ENCODE measurements at regions not wholly inside any gene's neighbourhood (a gene's known extent, or its start where the extent isn't known, plus 50 kb on each side); places are given as distances from the start of the nearest gene placed in this dataset.

GRCh38 chr7:155211761-155212160 is 85.9 kb upstream of the INSIG1 start (continued):
- no peak for TF ChIP-seq REST (IDR thresholded peaks at IDR 0.05; ENCODE audit: low read depth)
- no peak for TF ChIP-seq CTCF (IDR thresholded peaks at IDR 0.05 in 2 of 3, conservative IDR thresholded peaks at IDR 0.05 in 1 of 3; ENCODE audit: borderline replicate concordance in 1 of 3, insufficient read depth in 1 of 3, low read depth in 2 of 3, low read length in 2 of 3)
- TF ChIP-seq POLR2A (IDR thresholded peaks at IDR 0.05; ENCODE audit: borderline replicate concordance, extremely low read depth, insufficient read depth, insufficient read length): no peak
- no peak for TF ChIP-seq SIN3A (IDR thresholded peaks at IDR 0.05; ENCODE audit: low read depth)
- no peak for TF ChIP-seq CBX3 (IDR thresholded peaks at IDR 0.05; ENCODE audit: low read depth)
- no peak for TF ChIP-seq ATF3 (IDR thresholded peaks at IDR 0.05)
- no peak for TF ChIP-seq CEBPB (IDR thresholded peaks at IDR 0.05; ENCODE audit: low read depth)

GRCh38 chr7:155212301-155213015 is 85.2 kb upstream of the INSIG1 start:
- DNase-seq (ENCODE audit: low read depth, low spot score): no peak
- intact Hi-C loops (cut with micrococcal nuclease): no loop called here
- CTCF ChIA-PET: no interaction called here

More at GRCh38 chr7:155212301-155213015, 85.2 kb upstream of the INSIG1 start:
- H4K20me1 ChIP-seq (ENCODE audit: insufficient read depth): no peaks in the 10 kb centered on the region
- POLR2A ChIA-PET: no interaction called here
- no peak overlapping the region for H3K9ac ChIP-seq (ENCODE audit: low read length)
- no peak overlapping the region for H3K4me3 ChIP-seq (replicated peaks in 1 of 2; ENCODE audit: low read depth in 1 of 2, low read length in 2 of 2)
- peaks cover 21 to 34% of the 10 kb centered on the region in 2 experiments for H3K4me1 ChIP-seq (ENCODE audit: control insufficient read depth in 1 of 2, insufficient read depth in 2 of 2, low read length in 2 of 2)
- TF ChIP-seq YY1 (IDR thresholded peaks at IDR 0.05; ENCODE audit: extremely low read depth, insufficient replicate concordance, low read depth, low read length) (no peak), ZFX (IDR thresholded peaks at IDR 0.05) (no peak), TCF7L2 (IDR thresholded peaks at IDR 0.05; ENCODE audit: borderline replicate concordance, extremely low read depth, insufficient read depth, insufficient read length) (no peak), ATF3 (IDR thresholded peaks at IDR 0.05) (no peak)
- RAD21 ChIA-PET (ENCODE audit: low non-redundant PET in 1 of 2, low total read pairs in 2 of 2, uncharacterized antibody in 2 of 2, unreplicated experiment in 2 of 2): no interaction called here
- no peak overlapping the region for H3K27ac ChIP-seq (ENCODE audit: low read depth, low read length)
- no peak overlapping the region for H2AFZ ChIP-seq (ENCODE audit: low read depth, low read length, poor library complexity, severe bottlenecking)
- peaks cover 5% of the 10 kb centered on the region; the same call in 1 of the 2 replicates for H3K27me3 ChIP-seq (ENCODE audit: insufficient read depth, low read length)
- H3K4me2 ChIP-seq (ENCODE audit: low read length): no peak overlapping the region
- no peaks in the 10 kb centered on the region for H3K36me3 ChIP-seq (ENCODE audit: control insufficient read depth in 1 of 2, insufficient read depth in 2 of 2, low read length in 2 of 2)
- H3K79me2 ChIP-seq (ENCODE audit: insufficient read depth, low read length): no peaks in the 10 kb centered on the region
- ATAC-seq: no peak
- no TSS peak for BruUV-seq (replicated peaks)
- no peaks in the 10 kb centered on the region for H3K9me2 ChIP-seq (ENCODE audit: insufficient read depth)
- H3K9me3 ChIP-seq (ENCODE audit: control insufficient read depth in 1 of 2, insufficient read depth in 1 of 2, low read depth in 1 of 2, low read length in 2 of 2): no peaks in the 10 kb centered on the region
